ENCODE measurements at regions not wholly inside any gene's neighbourhood (a gene's known extent, or its start where the extent isn't known, plus 50 kb on each side); places are given as distances from the start of the nearest gene placed in this dataset.

GRCh38 chr14:75341620-75342019 lies 63.0 kb downstream of the FOS start:
- no peak for TF ChIP-seq CTCF (IDR thresholded peaks at IDR 0.05)
- TF ChIP-seq TAF1 (IDR thresholded peaks at IDR 0.05; ENCODE audit: borderline replicate concordance, low read depth, low read length), result no peak
- TF ChIP-seq RAD21 (IDR thresholded peaks at IDR 0.05; ENCODE audit: low read length), result no peak
- TF ChIP-seq NFIC (IDR thresholded peaks at IDR 0.05; ENCODE audit: borderline replicate concordance), result no peak
- no peak for TF ChIP-seq TEAD4 (IDR thresholded peaks at IDR 0.05; ENCODE audit: borderline replicate concordance, insufficient read depth)
- TF ChIP-seq EP300 (IDR thresholded peaks at IDR 0.05; ENCODE audit: borderline replicate concordance in 1 of 2, low read depth in 1 of 2, low read length in 1 of 2), result no peak
- no peak for TF ChIP-seq IRF3 (IDR thresholded peaks at IDR 0.05; ENCODE audit: low read depth, low read length)
- TF ChIP-seq POLR2AphosphoS5 (IDR thresholded peaks at IDR 0.05; ENCODE audit: low read depth, low read length), result no peak

Data from SK-N-SH (cell line).